Fibroblast of lung (primary cell): ENCODE measurements at regions not wholly inside any gene's neighbourhood (a gene's known extent, or its start where the extent isn't known, plus 50 kb on each side); places are given as distances from the start of the nearest gene placed in this dataset.

Source experiments
- CTCF ChIP-seq, 2 donors: IDR thresholded peaks in 1 of 2; conservative IDR thresholded peaks in 1 of 2; 1 replicate in 1 of 2; 2 replicates in 1 of 2; pipeline ENCODE4 v1.5.1; 2011 to 2012; ENCODE audit warnings: low read length in 2 of 2, control low read depth in 1 of 2, inconsistent platforms in 1 of 2, low read depth in 1 of 2, mild to moderate bottlenecking in 1 of 2
- EZH2 ChIP-seq: IDR thresholded peaks from 2 replicates; pipeline ENCODE4 v1.5.1; 2012; ENCODE audit warnings: low read length, control low read depth, mild to moderate bottlenecking; ENCODE audit errors: missing control alignments

- no peak for TF ChIP-seq CTCF (conservative IDR thresholded peaks at IDR 0.05 in 1 of 2, IDR thresholded peaks at IDR 0.05 in 1 of 2; ENCODE audit: low read depth in 1 of 2, low read length in 2 of 2)
- no peak for TF ChIP-seq EZH2
Measured at GRCh38 chr12:124165695-124166094, 129.2 kb upstream of the RFLNA start.
